CD14-positive monocyte (primary cell): ENCODE measurements at regions not wholly inside any gene's neighbourhood (a gene's known extent, or its start where the extent isn't known, plus 50 kb on each side); places are given as distances from the start of the nearest gene placed in this dataset.
A peak's percentile ranks its signal among the peaks of the same experiment; 100 is the strongest.

Source experiments
- DNase-seq, 3 donors: peaks; one replicate each; pipeline ENCODE4 v3.0.0-alpha.2; 2011 to 2022
- H2AFZ ChIP-seq: 2 replicates; pipeline ENCODE4 v1.6.0; 2012; ENCODE audit warnings: mild to moderate bottlenecking, low read depth, low read length, inconsistent platforms; ENCODE audit not compliant: insufficient read depth, poor library complexity, severe bottlenecking
- H3K27ac ChIP-seq, 2 donors: 1 replicate in 1 of 2; 2 replicates in 1 of 2; pipeline ENCODE4 v1.5.1; 2012 to 2013; ENCODE audit warnings: low read length in 2 of 2, control low read depth in 1 of 2, inconsistent platforms in 1 of 2, low read depth in 1 of 2, mild to moderate bottlenecking in 1 of 2
- H3K27me3 ChIP-seq, 2 donors: one replicate each; pipeline versions ENCODE4 v1.6.0 to v1.6.1; 2011 to 2013; ENCODE audit warnings: low read length in 2 of 2; ENCODE audit not compliant: control insufficient read depth in 2 of 2, insufficient read depth in 2 of 2
- H3K36me3 ChIP-seq, 2 donors: replicated peaks in 1 of 2; 1 replicate in 1 of 2; 2 replicates in 1 of 2; pipeline versions ENCODE4 v1.5.1 to v1.6.1; 2012 to 2013; ENCODE audit warnings: low read length in 2 of 2, control low read depth in 1 of 2, inconsistent platforms in 1 of 2, mild to moderate bottlenecking in 1 of 2; ENCODE audit not compliant: insufficient read depth in 2 of 2, control insufficient read depth in 1 of 2
- H3K4me1 ChIP-seq, 2 donors: 1 replicate in 1 of 2; 2 replicates in 1 of 2; pipeline versions ENCODE4 v1.5.1 to v1.6.1; 2012 to 2013; ENCODE audit warnings: low read length in 2 of 2, control low read depth in 1 of 2, inconsistent platforms in 1 of 2, mild to moderate bottlenecking in 1 of 2, moderate library complexity in 1 of 2; ENCODE audit not compliant: insufficient read depth in 2 of 2, control insufficient read depth in 1 of 2
- H3K4me2 ChIP-seq: replicated peaks from 2 replicates; pipeline ENCODE3; 2012; ENCODE audit warnings: low read length, moderate library complexity, mild to moderate bottlenecking; ENCODE audit not compliant: poor library complexity, severe bottlenecking; ENCODE audit errors: extremely low read depth
- H3K4me3 ChIP-seq, 3 experiments: fragments of 200-600 bp in 1 of 3; sonication (generic) in 1 of 3; replicated peaks in 1 of 3; 1 replicate in 2 of 3; 2 replicates in 1 of 3; pipeline ENCODE4 v1.5.1; 2011 to 2013; ENCODE audit warnings: low read length in 3 of 3, mild to moderate bottlenecking in 3 of 3, control low read depth in 2 of 3, low read depth in 2 of 3, inconsistent platforms in 1 of 3, moderate library complexity in 1 of 3
- H3K79me2 ChIP-seq: 2 replicates; pipeline ENCODE4 v1.6.0; 2012; ENCODE audit warnings: mild to moderate bottlenecking, control low read depth, inconsistent platforms, low read length, moderate library complexity; ENCODE audit not compliant: insufficient read depth
- H3K9ac ChIP-seq: 2 replicates; pipeline ENCODE4 v1.6.0; 2017; ENCODE audit warnings: low read length, mild to moderate bottlenecking; ENCODE audit not compliant: insufficient read depth, poor library complexity, severe bottlenecking
- H3K9me3 ChIP-seq, 2 donors: replicated peaks in 1 of 2; 1 replicate in 1 of 2; 2 replicates in 1 of 2; pipeline versions ENCODE4 v1.5.1 to v1.6.1; 2012 to 2013; ENCODE audit warnings: low read length in 2 of 2, control low read depth in 1 of 2; ENCODE audit not compliant: control insufficient read depth in 1 of 2, insufficient read depth in 1 of 2
- H4K20me1 ChIP-seq: 2 replicates; pipeline ENCODE4 v1.6.0; 2012; ENCODE audit warnings: mild to moderate bottlenecking, low read length, control low read depth, moderate library complexity; ENCODE audit not compliant: insufficient read depth
- H3K27ac Mint-ChIP-seq, 7 donors: one replicate each; pipeline ENCODE4 v1.8.0; 2020; ENCODE audit warnings: mild to moderate bottlenecking in 7 of 7, mixed read lengths in 7 of 7, moderate library complexity in 6 of 7, inconsistent platforms in 2 of 7
- H3K27me3 Mint-ChIP-seq, 3 donors: one replicate each; pipeline ENCODE4 v1.8.0; 2021 to 2022; ENCODE audit warnings: low read depth in 3 of 3, mild to moderate bottlenecking in 3 of 3, mixed read lengths in 3 of 3, moderate library complexity in 3 of 3, inconsistent platforms in 1 of 3
- H3K36me3 Mint-ChIP-seq, 2 donors: one replicate each; pipeline ENCODE4 v1.8.0; 2020; ENCODE audit warnings: mixed read lengths in 2 of 2, inconsistent platforms in 1 of 2, mild to moderate bottlenecking in 1 of 2
- H3K4me1 Mint-ChIP-seq: one replicate; pipeline ENCODE4 v1.8.0; 2020; ENCODE audit warnings: mild to moderate bottlenecking, mixed read lengths
- H3K4me3 Mint-ChIP-seq, 2 donors: one replicate each; pipeline ENCODE4 v1.8.0; 2020; ENCODE audit warnings: mild to moderate bottlenecking in 2 of 2, mixed read lengths in 2 of 2, moderate library complexity in 1 of 2
- H3K9me3 Mint-ChIP-seq, 7 donors: one replicate each; pipeline ENCODE4 v1.8.0; 2020 to 2022; ENCODE audit warnings: mixed read lengths in 7 of 7, mild to moderate bottlenecking in 6 of 7, moderate library complexity in 6 of 7, inconsistent platforms in 2 of 7
- WGBS: methylation state at CpG from one replicate; pipeline ENCODE4 v1.1.5; 2013; ENCODE audit warnings: missing lambda C conversion rate; ENCODE audit not compliant: insufficient coverage; 5-methylcytosine and 5-hydroxymethylcytosine counted together
- intact Hi-C, 2 donors: fragments of 100-400 bp; cut with micrococcal nuclease; formaldehyde crosslinking; loops; one replicate each; pipeline versions ENCODE4 v1.15.0 to v1.15.1; 2023
- TF ChIP-seq, protein P1 (sequence below): fragments of 200-600 bp; IDR thresholded peaks from one replicate; pipeline ENCODE4 v1.8.0; 2022; ENCODE audit warnings: antibody characterized with exemption, mild to moderate bottlenecking

DNA sequence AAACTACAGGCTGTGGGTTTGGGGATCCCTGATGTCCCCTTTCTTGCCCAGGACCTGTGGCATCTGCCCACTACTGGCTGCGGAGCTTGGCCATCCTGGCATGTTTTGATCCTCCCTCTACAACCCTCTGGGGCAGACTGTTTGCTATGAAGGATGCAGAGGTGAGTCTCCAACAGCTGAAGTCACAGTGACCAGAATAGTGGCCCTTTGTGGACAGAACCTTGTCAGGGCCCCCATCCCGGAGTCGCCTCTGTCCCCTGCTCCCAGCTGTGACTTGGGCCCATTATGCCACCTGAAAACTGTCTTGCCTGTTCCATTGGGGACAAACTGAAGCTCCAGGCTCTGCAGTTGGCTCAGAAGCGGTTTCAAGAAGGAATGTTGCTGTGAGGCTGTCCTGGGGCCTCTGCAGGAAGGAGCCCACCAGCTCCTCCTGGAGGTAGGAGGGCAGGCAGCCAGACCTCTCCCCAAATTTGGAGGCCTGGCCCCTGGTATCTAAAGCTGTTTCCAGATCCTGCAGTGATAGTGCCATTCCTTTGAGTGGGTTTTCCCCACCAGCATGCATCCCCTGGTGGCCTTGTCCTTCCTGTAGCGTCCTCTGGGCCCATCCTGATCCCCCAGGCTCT lies 93.3 kb downstream of the BARX1 start:
- no peak overlapping the region for H3K4me2 ChIP-seq
- no peak overlapping the region for H3K4me3 ChIP-seq
- no peaks in the 10 kb centered on the region for H4K20me1 ChIP-seq
- DNase-seq = no peak
- Mint-ChIP-seq H3K9me3 (peaks cover 0 to 12% (median 0%) of the 10 kb centered on the region in 7 donors), H3K27ac (no peak overlapping the region), H3K4me1 (peaks cover 2% of the 10 kb centered on the region), H3K27me3 (peaks cover 39 to 43% (median 40%) of the 10 kb centered on the region in 3 donors), H3K36me3 (peaks cover 0 to 2% of the 10 kb centered on the region in 2 donors), H3K4me3 (peak overlapping the region in 1 of 2 donors; percentile 31)
- TF ChIP-seq, protein P1, sequence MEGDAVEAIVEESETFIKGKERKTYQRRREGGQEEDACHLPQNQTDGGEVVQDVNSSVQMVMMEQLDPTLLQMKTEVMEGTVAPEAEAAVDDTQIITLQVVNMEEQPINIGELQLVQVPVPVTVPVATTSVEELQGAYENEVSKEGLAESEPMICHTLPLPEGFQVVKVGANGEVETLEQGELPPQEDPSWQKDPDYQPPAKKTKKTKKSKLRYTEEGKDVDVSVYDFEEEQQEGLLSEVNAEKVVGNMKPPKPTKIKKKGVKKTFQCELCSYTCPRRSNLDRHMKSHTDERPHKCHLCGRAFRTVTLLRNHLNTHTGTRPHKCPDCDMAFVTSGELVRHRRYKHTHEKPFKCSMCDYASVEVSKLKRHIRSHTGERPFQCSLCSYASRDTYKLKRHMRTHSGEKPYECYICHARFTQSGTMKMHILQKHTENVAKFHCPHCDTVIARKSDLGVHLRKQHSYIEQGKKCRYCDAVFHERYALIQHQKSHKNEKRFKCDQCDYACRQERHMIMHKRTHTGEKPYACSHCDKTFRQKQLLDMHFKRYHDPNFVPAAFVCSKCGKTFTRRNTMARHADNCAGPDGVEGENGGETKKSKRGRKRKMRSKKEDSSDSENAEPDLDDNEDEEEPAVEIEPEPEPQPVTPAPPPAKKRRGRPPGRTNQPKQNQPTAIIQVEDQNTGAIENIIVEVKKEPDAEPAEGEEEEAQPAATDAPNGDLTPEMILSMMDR = no peak
- no peaks in the 10 kb centered on the region for H3K79me2 ChIP-seq
- no peaks in the 10 kb centered on the region for H3K9me3 ChIP-seq
- peaks cover 0 to 28% of the 10 kb centered on the region in 2 donors for H3K27me3 ChIP-seq
- no peaks in the 10 kb centered on the region for H3K4me1 ChIP-seq
- intact Hi-C loops = no loop called here
- no peak overlapping the region for H2AFZ ChIP-seq
- 83% methylated on average over 4 of the region's 5 CpGs for WGBS
- H3K36me3 ChIP-seq = no peaks in the 10 kb centered on the region
- H3K27ac ChIP-seq = no peak overlapping the region
- H3K9ac ChIP-seq = no peak overlapping the region

DNA sequence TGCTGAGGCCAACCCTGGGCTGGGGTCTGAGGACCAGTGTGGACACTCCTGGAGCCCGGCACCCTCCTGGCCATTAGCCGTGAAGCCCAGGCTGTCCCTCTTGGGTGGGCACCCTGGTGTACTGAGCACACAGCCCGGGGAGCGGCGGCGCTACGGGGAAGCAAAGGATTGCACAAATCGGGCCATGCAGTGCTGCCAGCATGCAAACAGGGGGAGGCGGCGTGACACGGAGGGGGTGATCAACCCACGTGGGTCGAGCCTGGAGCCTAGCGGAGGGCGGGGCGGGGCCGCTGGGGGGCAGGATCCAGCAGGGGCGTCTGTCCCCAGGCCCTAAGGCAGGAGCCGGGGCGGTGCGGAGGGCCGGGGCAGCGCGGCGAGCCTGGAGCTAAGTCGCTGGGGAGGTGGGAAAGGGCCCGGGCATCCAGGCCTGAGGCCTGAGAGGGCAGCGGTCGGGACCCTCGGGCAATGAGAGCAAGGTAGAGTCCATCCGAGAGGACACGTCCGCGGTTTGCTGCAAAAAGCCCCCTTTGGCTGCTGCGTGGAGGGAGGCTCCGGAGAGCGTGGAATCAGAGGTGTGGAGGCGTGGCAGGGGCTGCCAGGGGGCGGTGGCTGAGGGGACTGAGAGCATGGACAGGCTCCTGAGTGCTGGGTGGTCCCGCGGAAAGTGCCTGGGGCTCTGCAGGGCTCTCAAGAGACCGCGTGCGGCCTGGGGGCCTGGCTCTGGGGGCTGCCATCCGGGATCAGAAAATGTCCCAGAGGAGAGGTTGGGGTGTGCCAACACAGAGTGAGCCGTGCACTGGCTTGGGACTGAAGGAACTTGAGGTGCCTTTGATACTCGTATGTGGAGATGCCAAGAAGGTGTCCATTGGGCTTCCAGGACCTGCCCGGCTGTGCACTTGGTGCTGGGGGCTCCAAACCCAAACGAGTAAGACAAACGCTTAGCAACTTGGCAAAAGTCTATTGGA lies 94.2 kb downstream of the BARX1 start:
- no peak for DNase-seq
- TF ChIP-seq, protein P1 = no peak
- Histone ChIP-seq H3K9ac (no peak overlapping the region), H2AFZ (no peak overlapping the region), H3K79me2 (no peaks in the 10 kb centered on the region), H3K4me2 (no peak overlapping the region), H3K4me1 (no peaks in the 10 kb centered on the region), H3K27ac (no peak overlapping the region), H4K20me1 (no peaks in the 10 kb centered on the region), H3K36me3 (no peaks in the 10 kb centered on the region), H3K9me3 (no peaks in the 10 kb centered on the region), H3K4me3 (no peak overlapping the region), H3K27me3 (peaks cover 0 to 35% of the 10 kb centered on the region in 2 donors)
- H3K9me3 Mint-ChIP-seq = peaks cover 0 to 12% (median 0%) of the 10 kb centered on the region in 7 donors
- H3K36me3 Mint-ChIP-seq = peaks cover 0 to 2% of the 10 kb centered on the region in 2 donors
- peaks cover 2% of the 10 kb centered on the region for H3K4me1 Mint-ChIP-seq
- 21% methylated on average over 46 of the region's 50 CpGs for WGBS
- peak overlapping the region in 1 of 2 donors; percentile 72 for H3K4me3 Mint-ChIP-seq
- H3K27ac Mint-ChIP-seq = no peak overlapping the region
- H3K27me3 Mint-ChIP-seq = peaks cover 39 to 47% (median 43%) of the 10 kb centered on the region in 3 donors
- intact Hi-C loops = no loop called here
